IPS-20b (cell line): ENCODE measurements at regions not wholly inside any gene's neighbourhood (a gene's known extent, or its start where the extent isn't known, plus 50 kb on each side); places are given as distances from the start of the nearest gene placed in this dataset.

ENCODE experiments used
- H3K27ac ChIP-seq: one replicate; pipeline ENCODE4 v1.5.1; 2013; ENCODE audit warnings: low read length
- H3K27me3 ChIP-seq: 2 replicates; pipeline ENCODE4 v1.6.1; 2013; ENCODE audit warnings: mild to moderate bottlenecking, low read length, inconsistent platforms; ENCODE audit not compliant: insufficient read depth
- H3K36me3 ChIP-seq: 2 replicates; pipeline ENCODE4 v1.6.1; 2013; ENCODE audit warnings: low read depth, mild to moderate bottlenecking, inconsistent platforms, low read length, moderate library complexity; ENCODE audit not compliant: insufficient read depth
- H3K4me1 ChIP-seq: 2 replicates; pipeline ENCODE4 v1.6.1; 2013; ENCODE audit warnings: mild to moderate bottlenecking, control low read depth, inconsistent platforms, low read length, moderate library complexity; ENCODE audit not compliant: insufficient read depth
- H3K4me3 ChIP-seq: 2 replicates; pipeline ENCODE4 v1.5.1; 2013; ENCODE audit warnings: mild to moderate bottlenecking, low read length, inconsistent platforms
- H3K9ac ChIP-seq: 2 replicates; pipeline ENCODE4 v1.6.1; 2013; ENCODE audit warnings: low read depth, mild to moderate bottlenecking, inconsistent platforms, low read length, moderate library complexity
- H3K9me3 ChIP-seq: 2 replicates; pipeline ENCODE4 v1.6.1; 2013; ENCODE audit warnings: mild to moderate bottlenecking, low read depth, low read length, inconsistent platforms; ENCODE audit not compliant: insufficient read depth

GRCh38 chr3:157752956-157753786 is 250.0 kb upstream of the VEPH1 start:
- Histone ChIP-seq H3K9me3 (no peaks in the 10 kb centered on the region), H3K9ac (no peak overlapping the region), H3K36me3 (no peaks in the 10 kb centered on the region), H3K27me3 (no peaks in the 10 kb centered on the region), H3K4me1 (peaks cover 8% of the 10 kb centered on the region; the same call in 1 of the 2 replicates), H3K4me3 (no peak overlapping the region), H3K27ac (no peak overlapping the region)

GRCh38 chr3:157752554-157752953 is 249.3 kb upstream of the VEPH1 start:
- Histone ChIP-seq H3K4me1 (peaks cover 8% of the 10 kb centered on the region; the same call in 1 of the 2 replicates), H3K9ac (no peak overlapping the region), H3K27me3 (no peaks in the 10 kb centered on the region), H3K36me3 (no peaks in the 10 kb centered on the region), H3K4me3 (no peak overlapping the region), H3K9me3 (no peaks in the 10 kb centered on the region), H3K27ac (no peak overlapping the region)

GRCh38 chr3:157751386-157751785 is 248.2 kb upstream of the VEPH1 start:
- Histone ChIP-seq H3K9me3 (no peaks in the 10 kb centered on the region), H3K4me3 (no peak overlapping the region), H3K4me1 (peaks cover 8% of the 10 kb centered on the region; the same call in 1 of the 2 replicates), H3K27me3 (no peaks in the 10 kb centered on the region), H3K9ac (no peak overlapping the region), H3K36me3 (no peaks in the 10 kb centered on the region), H3K27ac (no peak overlapping the region)

- Histone ChIP-seq H3K4me3 (no peak overlapping the region), H3K36me3 (no peaks in the 10 kb centered on the region), H3K9me3 (no peaks in the 10 kb centered on the region), H3K27ac (no peak overlapping the region), H3K9ac (no peak overlapping the region), H3K4me1 (no peaks in the 10 kb centered on the region), H3K27me3 (no peaks in the 10 kb centered on the region)
These were observed 243.2 kb upstream of the VEPH1 start for GRCh38 chr3:157746391-157746790.

GRCh38 chr3:157741607-157742006 is 238.4 kb upstream of the VEPH1 start:
- Histone ChIP-seq H3K4me1 (no peaks in the 10 kb centered on the region), H3K4me3 (no peak overlapping the region), H3K9ac (no peak overlapping the region), H3K36me3 (no peaks in the 10 kb centered on the region), H3K9me3 (no peaks in the 10 kb centered on the region), H3K27ac (no peak overlapping the region), H3K27me3 (no peaks in the 10 kb centered on the region)

GRCh38 chr3:157738441-157738840 is 235.2 kb upstream of the VEPH1 start:
- Histone ChIP-seq H3K4me1 (no peaks in the 10 kb centered on the region), H3K9ac (no peak overlapping the region), H3K27ac (no peak overlapping the region), H3K4me3 (no peak overlapping the region), H3K9me3 (no peaks in the 10 kb centered on the region), H3K36me3 (no peaks in the 10 kb centered on the region), H3K27me3 (no peaks in the 10 kb centered on the region)

GRCh38 chr3:157718800-157719199 is 215.6 kb upstream of the VEPH1 start:
- H3K36me3 ChIP-seq = no peaks in the 10 kb centered on the region
- H3K9ac ChIP-seq = no peak overlapping the region
- no peak overlapping the region for H3K4me3 ChIP-seq
- no peaks in the 10 kb centered on the region for H3K9me3 ChIP-seq
- H3K27ac ChIP-seq = no peak overlapping the region
- H3K4me1 ChIP-seq = no peaks in the 10 kb centered on the region
- H3K27me3 ChIP-seq = no peaks in the 10 kb centered on the region

- no peaks in the 10 kb centered on the region for H3K36me3 ChIP-seq
- H3K4me1 ChIP-seq = no peaks in the 10 kb centered on the region
- no peaks in the 10 kb centered on the region for H3K27me3 ChIP-seq
- H3K9ac ChIP-seq = no peak overlapping the region
- H3K9me3 ChIP-seq = no peaks in the 10 kb centered on the region
- no peak overlapping the region for H3K27ac ChIP-seq
- no peak overlapping the region for H3K4me3 ChIP-seq
These were observed 209.9 kb upstream of the VEPH1 start for GRCh38 chr3:157713101-157713500.

GRCh38 chr3:157705258-157705657 is 202.0 kb upstream of the VEPH1 start:
- no peak overlapping the region for H3K9ac ChIP-seq
- H3K36me3 ChIP-seq = no peaks in the 10 kb centered on the region
- no peaks in the 10 kb centered on the region for H3K9me3 ChIP-seq
- no peaks in the 10 kb centered on the region for H3K4me1 ChIP-seq
- H3K27me3 ChIP-seq = no peaks in the 10 kb centered on the region
- no peak overlapping the region for H3K27ac ChIP-seq
- no peak overlapping the region for H3K4me3 ChIP-seq

GRCh38 chr3:157700405-157700804 is 197.2 kb upstream of the VEPH1 start:
- Histone ChIP-seq H3K4me1 (no peaks in the 10 kb centered on the region), H3K9ac (no peak overlapping the region), H3K27ac (no peak overlapping the region), H3K9me3 (no peaks in the 10 kb centered on the region), H3K4me3 (no peak overlapping the region), H3K27me3 (no peaks in the 10 kb centered on the region), H3K36me3 (no peaks in the 10 kb centered on the region)

- no peaks in the 10 kb centered on the region for H3K27me3 ChIP-seq
- no peaks in the 10 kb centered on the region for H3K36me3 ChIP-seq
These were observed 192.4 kb upstream of the VEPH1 start for GRCh38 chr3:157695586-157695985.

GRCh38 chr3:157695103-157695502 is 191.9 kb upstream of the VEPH1 start:
- Histone ChIP-seq H3K4me1 (no peaks in the 10 kb centered on the region), H3K27me3 (no peaks in the 10 kb centered on the region), H3K4me3 (no peak overlapping the region), H3K9ac (no peak overlapping the region), H3K27ac (no peak overlapping the region), H3K36me3 (no peaks in the 10 kb centered on the region), H3K9me3 (peaks cover 3% of the 10 kb centered on the region; the same call in 1 of the 2 replicates)

More at GRCh38 chr3:157695586-157695985, 192.4 kb upstream of the VEPH1 start:
- Histone ChIP-seq H3K4me1 (no peaks in the 10 kb centered on the region), H3K9me3 (peaks cover 3% of the 10 kb centered on the region; the same call in 1 of the 2 replicates), H3K9ac (no peak overlapping the region), H3K27ac (no peak overlapping the region), H3K4me3 (no peak overlapping the region)
